ENCODE measurements at regions not wholly inside any gene's neighbourhood (a gene's known extent, or its start where the extent isn't known, plus 50 kb on each side); places are given as distances from the start of the nearest gene placed in this dataset.

GRCh38 chr1:228955691-228956090 lies 220.4 kb downstream of the RHOU start:
- TF ChIP-seq CTCF (IDR thresholded peaks at IDR 0.05), result no peak
- TF ChIP-seq POLR2A (IDR thresholded peaks at IDR 0.05), result no peak
